GM10266 (cell line): ENCODE measurements at regions not wholly inside any gene's neighbourhood (a gene's known extent, or its start where the extent isn't known, plus 50 kb on each side); places are given as distances from the start of the nearest gene placed in this dataset.
"Not testable (repeated sequence)": the region's sequence is repeated elsewhere in the genome, so short reads cannot be mapped to it uniquely, and the experiment has no call there.

Experiments used
- DNase-seq: peaks from one replicate; pipeline ENCODE4 v3.0.0; 2012; ENCODE audit errors: extremely low spot score
- TF ChIP-seq, protein P1 (sequence below): IDR thresholded peaks from 2 replicates; pipeline ENCODE4 v1.5.1; 2012; ENCODE audit warnings: mild to moderate bottlenecking, low read depth; ENCODE audit not compliant: control insufficient read depth, insufficient read depth; ENCODE audit errors: missing control alignments

- TF ChIP-seq, protein P1, sequence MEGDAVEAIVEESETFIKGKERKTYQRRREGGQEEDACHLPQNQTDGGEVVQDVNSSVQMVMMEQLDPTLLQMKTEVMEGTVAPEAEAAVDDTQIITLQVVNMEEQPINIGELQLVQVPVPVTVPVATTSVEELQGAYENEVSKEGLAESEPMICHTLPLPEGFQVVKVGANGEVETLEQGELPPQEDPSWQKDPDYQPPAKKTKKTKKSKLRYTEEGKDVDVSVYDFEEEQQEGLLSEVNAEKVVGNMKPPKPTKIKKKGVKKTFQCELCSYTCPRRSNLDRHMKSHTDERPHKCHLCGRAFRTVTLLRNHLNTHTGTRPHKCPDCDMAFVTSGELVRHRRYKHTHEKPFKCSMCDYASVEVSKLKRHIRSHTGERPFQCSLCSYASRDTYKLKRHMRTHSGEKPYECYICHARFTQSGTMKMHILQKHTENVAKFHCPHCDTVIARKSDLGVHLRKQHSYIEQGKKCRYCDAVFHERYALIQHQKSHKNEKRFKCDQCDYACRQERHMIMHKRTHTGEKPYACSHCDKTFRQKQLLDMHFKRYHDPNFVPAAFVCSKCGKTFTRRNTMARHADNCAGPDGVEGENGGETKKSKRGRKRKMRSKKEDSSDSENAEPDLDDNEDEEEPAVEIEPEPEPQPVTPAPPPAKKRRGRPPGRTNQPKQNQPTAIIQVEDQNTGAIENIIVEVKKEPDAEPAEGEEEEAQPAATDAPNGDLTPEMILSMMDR, result no peak
- no peak for DNase-seq
Observed at GRCh38 chr3:18086078-18086477, 339.1 kb downstream of the SATB1 start.

GRCh38 chr3:18085429-18085828 lies 339.7 kb downstream of the SATB1 start:
- no peak for DNase-seq
- TF ChIP-seq, protein P1, result no peak

GRCh38 chr3:18083273-18083590 lies 340.8 kb upstream of the TBC1D5 start:
- not testable (repeated sequence) for DNase-seq

DNA sequence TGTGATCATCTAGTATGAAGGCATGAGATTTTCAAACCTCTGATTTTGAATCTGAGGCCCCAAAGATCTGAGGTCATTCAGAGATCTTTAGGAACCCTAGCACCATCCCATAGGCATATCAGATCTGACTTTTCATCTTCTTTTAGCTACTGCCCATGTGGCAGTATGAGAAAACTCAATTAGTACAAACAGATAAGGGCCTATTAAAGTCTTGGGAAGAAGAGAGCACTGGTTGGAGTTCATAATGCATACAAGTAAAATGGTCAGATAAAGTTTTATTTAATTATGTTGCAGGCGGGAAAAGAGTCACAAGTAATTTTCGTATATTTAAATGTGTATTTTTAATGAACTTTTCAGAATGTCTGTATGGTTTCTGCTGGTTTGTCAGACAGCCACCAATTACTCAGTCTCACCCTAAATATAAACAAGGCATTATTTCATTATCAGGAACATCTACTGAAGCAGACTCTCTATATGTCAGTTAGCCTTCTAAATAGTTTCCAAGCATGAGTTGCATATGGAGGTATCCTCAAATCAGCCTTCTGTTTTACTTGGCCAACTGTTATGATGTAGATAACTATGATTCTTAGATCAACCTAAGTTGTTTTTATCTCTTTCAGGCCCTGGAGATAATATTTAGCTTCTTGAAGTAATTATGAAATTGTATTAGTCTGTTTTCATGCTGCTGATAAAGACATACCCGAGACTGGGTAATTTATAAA lies 340.3 kb upstream of the TBC1D5 start:
- DNase-seq, result no peak
- TF ChIP-seq, protein P1, result no peak

- no peak for DNase-seq
- TF ChIP-seq, protein P1, result no peak
Observed at GRCh38 chr3:18080198-18080689, 337.8 kb upstream of the TBC1D5 start.

DNA sequence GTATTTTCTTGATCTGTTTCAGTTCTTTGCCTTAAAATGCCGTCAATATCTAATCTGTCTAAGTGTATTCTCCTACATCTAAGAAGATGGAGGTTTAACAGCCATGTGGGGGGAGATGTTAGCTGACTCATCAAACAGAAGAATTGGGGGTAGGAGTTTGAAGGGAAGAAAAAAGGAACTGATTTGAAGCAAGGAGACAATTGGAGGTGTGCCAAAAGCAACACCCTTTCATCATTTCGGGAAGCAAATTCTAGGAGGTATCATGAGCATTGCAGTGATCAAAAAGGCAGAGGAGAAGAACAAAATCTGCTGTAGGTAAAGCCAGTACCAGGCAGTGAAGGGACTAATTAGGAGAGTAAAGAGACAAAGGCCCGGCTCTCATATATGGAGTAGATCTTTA lies 337.3 kb upstream of the TBC1D5 start:
- no peak for DNase-seq
- TF ChIP-seq, protein P1, result no peak

DNA sequence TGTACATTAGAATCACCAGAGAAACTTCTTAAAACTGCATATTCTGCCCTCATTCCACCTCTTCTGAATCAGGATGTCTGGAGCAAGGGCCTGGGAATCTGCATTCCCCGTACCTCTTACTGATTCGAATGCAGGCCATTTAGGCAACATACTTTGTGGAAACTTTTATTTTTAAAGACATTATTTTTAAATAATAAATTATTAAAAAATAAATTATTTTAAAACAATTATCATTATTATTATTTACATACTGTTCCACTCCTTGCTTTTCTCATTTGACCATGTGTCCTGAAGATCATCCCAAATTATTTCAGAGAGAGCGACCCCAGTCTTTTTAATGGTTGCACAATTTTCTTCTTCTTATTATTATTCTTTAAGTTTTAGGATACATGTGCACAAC lies 336.6 kb upstream of the TBC1D5 start:
- no peak for DNase-seq
- TF ChIP-seq, protein P1, result no peak
